ENCODE measurements at regions not wholly inside any gene's neighbourhood (a gene's known extent, or its start where the extent isn't known, plus 50 kb on each side); places are given as distances from the start of the nearest gene placed in this dataset.
"Not testable (repeated sequence)": the region's sequence is repeated elsewhere in the genome, so short reads cannot be mapped to it uniquely, and the experiment has no call there.

DNA sequence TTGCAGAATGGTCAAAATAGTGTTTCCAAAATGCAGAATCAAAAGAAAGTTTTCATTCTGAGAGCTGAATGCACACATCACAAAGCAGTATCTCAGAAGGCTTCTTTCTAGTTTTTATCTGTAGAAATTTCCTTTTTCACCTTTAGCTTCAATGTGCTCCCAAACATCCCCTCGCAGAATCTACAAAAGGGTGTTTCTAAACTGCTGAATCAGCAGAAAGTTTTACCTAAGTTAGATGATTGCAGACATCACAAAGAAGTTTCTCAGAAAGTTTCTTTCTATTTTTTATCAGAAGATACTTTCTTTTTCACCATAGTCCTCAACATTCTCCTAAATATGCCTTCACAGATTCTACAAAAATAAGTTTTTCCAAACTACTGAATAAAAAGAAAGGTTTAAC lies 239.8 kb downstream of the OR4A5 start (continued):
- TF ChIP-seq, protein P1, sequence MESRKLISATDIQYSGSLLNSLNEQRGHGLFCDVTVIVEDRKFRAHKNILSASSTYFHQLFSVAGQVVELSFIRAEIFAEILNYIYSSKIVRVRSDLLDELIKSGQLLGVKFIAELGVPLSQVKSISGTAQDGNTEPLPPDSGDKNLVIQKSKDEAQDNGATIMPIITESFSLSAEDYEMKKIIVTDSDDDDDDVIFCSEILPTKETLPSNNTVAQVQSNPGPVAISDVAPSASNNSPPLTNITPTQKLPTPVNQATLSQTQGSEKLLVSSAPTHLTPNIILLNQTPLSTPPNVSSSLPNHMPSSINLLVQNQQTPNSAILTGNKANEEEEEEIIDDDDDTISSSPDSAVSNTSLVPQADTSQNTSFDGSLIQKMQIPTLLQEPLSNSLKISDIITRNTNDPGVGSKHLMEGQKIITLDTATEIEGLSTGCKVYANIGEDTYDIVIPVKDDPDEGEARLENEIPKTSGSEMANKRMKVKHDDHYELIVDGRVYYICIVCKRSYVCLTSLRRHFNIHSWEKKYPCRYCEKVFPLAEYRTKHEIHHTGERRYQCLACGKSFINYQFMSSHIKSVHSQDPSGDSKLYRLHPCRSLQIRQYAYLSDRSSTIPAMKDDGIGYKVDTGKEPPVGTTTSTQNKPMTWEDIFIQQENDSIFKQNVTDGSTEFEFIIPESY (IDR thresholded peaks at IDR 0.05) = no peak
- TF ChIP-seq, protein P2, sequence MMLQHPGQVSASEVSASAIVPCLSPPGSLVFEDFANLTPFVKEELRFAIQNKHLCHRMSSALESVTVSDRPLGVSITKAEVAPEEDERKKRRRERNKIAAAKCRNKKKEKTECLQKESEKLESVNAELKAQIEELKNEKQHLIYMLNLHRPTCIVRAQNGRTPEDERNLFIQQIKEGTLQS (IDR thresholded peaks at IDR 0.05; ENCODE audit: borderline replicate concordance, extremely low read depth, low read depth, low read length) = no peak
- TF ChIP-seq CBX3 (IDR thresholded peaks at IDR 0.05; ENCODE audit: borderline replicate concordance, low read depth) (no peak), FOXM1 (IDR thresholded peaks at IDR 0.05; ENCODE audit: low read depth, low read length) (no peak)

DNA sequence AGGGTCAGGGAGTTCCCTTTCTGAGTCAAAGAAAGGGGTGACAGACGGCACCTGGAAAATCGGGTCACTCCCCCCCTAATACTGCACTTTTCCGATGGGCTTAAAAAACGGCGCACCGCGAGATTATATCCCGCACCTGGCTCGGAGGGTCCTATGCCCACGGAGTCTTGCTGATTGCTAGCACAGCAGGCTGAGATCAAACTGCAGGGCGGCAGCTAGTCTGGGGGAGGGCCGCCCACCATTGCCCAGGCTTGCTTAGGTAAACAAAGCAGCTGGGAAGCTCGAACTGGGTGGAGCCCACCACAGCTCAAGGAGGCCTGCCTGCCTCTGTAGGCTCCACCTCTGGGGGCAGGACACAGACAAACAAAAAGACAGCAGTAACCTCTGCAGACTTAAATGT lies 240.5 kb downstream of the OR4A5 start:
- H4K20me1 ChIP-seq (ENCODE audit: control insufficient read depth, insufficient read depth); H3K4me3 ChIP-seq; H3K9me3 ChIP-seq (replicated peaks; ENCODE audit: control insufficient read depth, insufficient read depth, low read length); CTCF ChIA-PET; intact Hi-C loops (cut with micrococcal nuclease; ENCODE audit: unreplicated experiment); H3K4me2 ChIP-seq (ENCODE audit: control insufficient read depth, insufficient read depth); H2AFZ ChIP-seq (ENCODE audit: control insufficient read depth, low read depth, low read length); RAD21 ChIA-PET (ENCODE audit: unreplicated experiment); H3K9ac ChIP-seq (ENCODE audit: control insufficient read depth, insufficient read depth, low read length); BruUV-seq (replicated peaks); H3K27ac ChIP-seq (ENCODE audit: control insufficient read depth, insufficient read depth); DNase-seq (ENCODE audit: low read depth, low spot score); H3K4me1 ChIP-seq (ENCODE audit: control insufficient read depth, insufficient read depth, low read length); H3K27me3 ChIP-seq (replicated peaks in 1 of 2; ENCODE audit: control insufficient read depth in 2 of 2, insufficient read depth in 2 of 2, low read length in 1 of 2); POLR2A ChIA-PET; ATAC-seq; SMC1A ChIA-PET (ENCODE audit: uncharacterized antibody, unreplicated experiment); in situ Hi-C loops (cut with MboI); H3K36me3 ChIP-seq (ENCODE audit: control insufficient read depth in 2 of 2, insufficient read depth in 2 of 2, low read length in 1 of 2); H3K79me2 ChIP-seq (ENCODE audit: control insufficient read depth, insufficient read depth, low read length); FAIRE-seq: not testable (repeated sequence)
- 43% methylated on average over 8 of the region's 13 CpGs for WGBS (ENCODE audit: insufficient coverage, insufficient replicate concordance, low lambda C conversion rate, missing lambda C conversion rate)

Data from GM12878 (cell line).